ENCODE measurements at regions not wholly inside any gene's neighbourhood (a gene's known extent, or its start where the extent isn't known, plus 50 kb on each side); places are given as distances from the start of the nearest gene placed in this dataset.
A peak's percentile ranks its signal among the peaks of the same experiment; 100 is the strongest.

- peak; percentile 25 for DNase-seq
Observed at GRCh38 chr11:13114566-13115379, 105.7 kb downstream of the RASSF10 start.

GRCh38 chr11:13115380-13115675 is 106.2 kb downstream of the RASSF10 start:
- H3K4me3 ChIP-seq (ENCODE audit: low read length) = no peak overlapping the region
- no peaks in the 10 kb centered on the region for H3K27me3 ChIP-seq (ENCODE audit: low read length)
- no peak for DNase-seq
- H3K9me2 ChIP-seq (replicated peaks; ENCODE audit: low read length) = no peaks in the 10 kb centered on the region
- H3K4me1 ChIP-seq (ENCODE audit: insufficient read depth, low read length) = peaks cover 60% of the 10 kb centered on the region
- no peak overlapping the region for H3K4me2 ChIP-seq (ENCODE audit: low read length)
- no peak for TF ChIP-seq EZH2phosphoT487 (IDR thresholded peaks at IDR 0.05; ENCODE audit: borderline replicate concordance, low read length)
- TF ChIP-seq CTCF (conservative IDR thresholded peaks at IDR 0.05; ENCODE audit: low read depth, low read length) = no peak
- TF ChIP-seq EZH2 (IDR thresholded peaks at IDR 0.05; ENCODE audit: low read length, unreplicated experiment) = no peak
- ChIA-PET POLR2A (ENCODE audit: unreplicated experiment) (no interaction called here), CTCF (no interaction called here)
- H2AFZ ChIP-seq (ENCODE audit: low read length) = no peak overlapping the region
- H3K27ac ChIP-seq (ENCODE audit: low read length) = no peak overlapping the region
- no peaks in the 10 kb centered on the region for H3K79me2 ChIP-seq (ENCODE audit: low read length)
- no peak overlapping the region for H3K9ac ChIP-seq (ENCODE audit: low read length)
- intact Hi-C loops (cut with micrococcal nuclease) = no loop called here
- H3K9me3 ChIP-seq (ENCODE audit: low read length) = no peaks in the 10 kb centered on the region
- H4K20me1 ChIP-seq (ENCODE audit: low read length) = no peaks in the 10 kb centered on the region
- no TSS peak for BruUV-seq (replicated peaks)
- ATAC-seq = no peak
- H3K36me3 ChIP-seq (ENCODE audit: low read depth, low read length) = no peaks in the 10 kb centered on the region
- peaks cover under 1% of the 10 kb centered on the region for H3F3A ChIP-seq (ENCODE audit: low read length, unreplicated experiment)

More at GRCh38 chr11:13114566-13115379, 105.7 kb downstream of the RASSF10 start:
- H2AFZ ChIP-seq (ENCODE audit: low read length) = no peak overlapping the region
- peaks cover 60% of the 10 kb centered on the region for H3K4me1 ChIP-seq (ENCODE audit: insufficient read depth, low read length)
- ChIA-PET CTCF (no interaction called here), POLR2A (ENCODE audit: unreplicated experiment) (no interaction called here)
- no peak overlapping the region for H3K27ac ChIP-seq (ENCODE audit: low read length)
- H3K4me3 ChIP-seq (ENCODE audit: low read length) = no peak overlapping the region
- ATAC-seq = no peak
- no peaks in the 10 kb centered on the region for H4K20me1 ChIP-seq (ENCODE audit: low read length)
- TF ChIP-seq EZH2 (IDR thresholded peaks at IDR 0.05; ENCODE audit: low read length, unreplicated experiment) (no peak), CTCF (conservative IDR thresholded peaks at IDR 0.05; ENCODE audit: low read depth, low read length) (peak; percentile 48; the same call in 1 of the 2 replicates), EZH2phosphoT487 (IDR thresholded peaks at IDR 0.05; ENCODE audit: borderline replicate concordance, low read length) (no peak)
- H3F3A ChIP-seq (ENCODE audit: low read length, unreplicated experiment) = no peaks in the 10 kb centered on the region
- no peaks in the 10 kb centered on the region for H3K27me3 ChIP-seq (ENCODE audit: low read length)
- BruUV-seq (replicated peaks) = no TSS peak
- no peak overlapping the region for H3K9ac ChIP-seq (ENCODE audit: low read length)
- no peaks in the 10 kb centered on the region for H3K79me2 ChIP-seq (ENCODE audit: low read length)
- no peaks in the 10 kb centered on the region for H3K9me3 ChIP-seq (ENCODE audit: low read length)
- intact Hi-C loops (cut with micrococcal nuclease) = no loop called here
- no peaks in the 10 kb centered on the region for H3K9me2 ChIP-seq (replicated peaks; ENCODE audit: low read length)
- H3K4me2 ChIP-seq (ENCODE audit: low read length) = 0 out of 2 replicates have a peak overlapping the region, but pooled peaks have one; percentile 5
- no peaks in the 10 kb centered on the region for H3K36me3 ChIP-seq (ENCODE audit: low read depth, low read length)

GRCh38 chr11:13116491-13116890 is 107.4 kb downstream of the RASSF10 start:
- Histone ChIP-seq H3K4me3 (ENCODE audit: low read length) (no peak overlapping the region), H3K9ac (ENCODE audit: low read length) (no peak overlapping the region), H3K4me1 (ENCODE audit: insufficient read depth, low read length) (peaks cover 59% of the 10 kb centered on the region), H2AFZ (ENCODE audit: low read length) (no peak overlapping the region), H3K4me2 (ENCODE audit: low read length) (no peak overlapping the region), H3K27ac (ENCODE audit: low read length) (no peak overlapping the region), H3K27me3 (ENCODE audit: low read length) (no peaks in the 10 kb centered on the region), H3K36me3 (ENCODE audit: low read depth, low read length) (no peaks in the 10 kb centered on the region), H3K79me2 (ENCODE audit: low read length) (no peaks in the 10 kb centered on the region), H3F3A (ENCODE audit: low read length, unreplicated experiment) (peaks cover 2% of the 10 kb centered on the region), H4K20me1 (ENCODE audit: low read length) (no peaks in the 10 kb centered on the region), H3K9me2 (replicated peaks; ENCODE audit: low read length) (no peaks in the 10 kb centered on the region), H3K9me3 (ENCODE audit: low read length) (no peaks in the 10 kb centered on the region)
- POLR2A ChIA-PET (ENCODE audit: unreplicated experiment) = no interaction called here
- no TSS peak for BruUV-seq (replicated peaks)
- ATAC-seq (no peak), DNase-seq (no peak)
- intact Hi-C loops (cut with micrococcal nuclease) = no loop called here
- TF ChIP-seq EZH2 (IDR thresholded peaks at IDR 0.05; ENCODE audit: low read length, unreplicated experiment) (no peak), EZH2phosphoT487 (IDR thresholded peaks at IDR 0.05; ENCODE audit: borderline replicate concordance, low read length) (no peak), CTCF (conservative IDR thresholded peaks at IDR 0.05; ENCODE audit: low read depth, low read length) (no peak)
- CTCF ChIA-PET = no interaction called here

All from PC-3 (cell line).